ENCODE measurements at regions not wholly inside any gene's neighbourhood (a gene's known extent, or its start where the extent isn't known, plus 50 kb on each side); places are given as distances from the start of the nearest gene placed in this dataset.

GRCh38 chr4:163419074-163419473 lies 54.5 kb downstream of the TKTL2 start:
- Histone ChIP-seq H4K8ac (ENCODE audit: low read depth, low read length) (no peak overlapping the region), H3K4me2 (ENCODE audit: low read length) (no peak overlapping the region), H3K18ac (ENCODE audit: low read length) (no peak overlapping the region), H3K4me1 (ENCODE audit: control insufficient read depth, low read depth, low read length) (no peaks in the 10 kb centered on the region), H3K4me3 (ENCODE audit: low read length) (no peak overlapping the region), H3K27ac (ENCODE audit: low read depth, low read length) (no peak overlapping the region), H2BK120ac (ENCODE audit: low read depth, low read length) (no peak overlapping the region), H3K56ac (ENCODE audit: low read length) (no peak overlapping the region), H4K5ac (ENCODE audit: low read length) (no peak overlapping the region), H3K4ac (ENCODE audit: low read depth, low read length) (no peak overlapping the region), H3K79me1 (ENCODE audit: low read length) (no peaks in the 10 kb centered on the region), H3K27me3 (ENCODE audit: insufficient read depth, low read length, poor library complexity) (no peaks in the 10 kb centered on the region), H3K23ac (ENCODE audit: low read length) (no peak overlapping the region), H3K79me2 (ENCODE audit: control insufficient read depth, insufficient read depth, low read length) (no peaks in the 10 kb centered on the region), H2BK15ac (replicated peaks; ENCODE audit: low read depth) (no peak overlapping the region), H3K9ac (ENCODE audit: low read length) (no peak overlapping the region), H2AK5ac (ENCODE audit: low read length) (no peak overlapping the region), H3K36me3 (ENCODE audit: control insufficient read depth, insufficient read depth, low read length) (no peaks in the 10 kb centered on the region), H2BK5ac (ENCODE audit: low read length) (no peak overlapping the region)
- DNase-seq = no peak

GRCh38 chr4:163415668-163416067 lies 57.9 kb downstream of the TKTL2 start:
- Histone ChIP-seq H2BK120ac (ENCODE audit: low read depth, low read length) (no peak overlapping the region), H3K18ac (ENCODE audit: low read length) (no peak overlapping the region), H2AK5ac (ENCODE audit: low read length) (no peak overlapping the region), H4K8ac (ENCODE audit: low read depth, low read length) (no peak overlapping the region), H3K79me1 (ENCODE audit: low read length) (no peaks in the 10 kb centered on the region), H3K23ac (ENCODE audit: low read length) (no peak overlapping the region), H3K4me1 (ENCODE audit: control insufficient read depth, low read depth, low read length) (no peaks in the 10 kb centered on the region), H4K5ac (ENCODE audit: low read length) (no peak overlapping the region), H3K79me2 (ENCODE audit: control insufficient read depth, insufficient read depth, low read length) (no peaks in the 10 kb centered on the region), H3K4ac (ENCODE audit: low read depth, low read length) (no peak overlapping the region), H3K36me3 (ENCODE audit: control insufficient read depth, insufficient read depth, low read length) (no peaks in the 10 kb centered on the region), H3K27ac (ENCODE audit: low read depth, low read length) (no peak overlapping the region), H3K9ac (ENCODE audit: low read length) (no peak overlapping the region), H3K4me3 (ENCODE audit: low read length) (no peak overlapping the region), H3K56ac (ENCODE audit: low read length) (no peak overlapping the region), H2BK5ac (ENCODE audit: low read length) (no peak overlapping the region), H3K27me3 (ENCODE audit: insufficient read depth, low read length, poor library complexity) (no peaks in the 10 kb centered on the region), H2BK15ac (replicated peaks; ENCODE audit: low read depth) (no peak overlapping the region), H3K4me2 (ENCODE audit: low read length) (no peak overlapping the region)
- no CpG with 5 or more reads among the region's 3 CpGs for WGBS (ENCODE audit: extremely low coverage, insufficient coverage, low lambda C conversion rate)
- peak; percentile 7 for DNase-seq

GRCh38 chr4:163414275-163414674 lies 59.3 kb downstream of the TKTL2 start:
- Histone ChIP-seq H3K79me1 (ENCODE audit: low read length) (no peaks in the 10 kb centered on the region), H3K36me3 (ENCODE audit: control insufficient read depth, insufficient read depth, low read length) (no peaks in the 10 kb centered on the region), H4K5ac (ENCODE audit: low read length) (no peak overlapping the region), H3K18ac (ENCODE audit: low read length) (no peak overlapping the region), H3K4me3 (ENCODE audit: low read length) (no peak overlapping the region), H3K4me2 (ENCODE audit: low read length) (no peak overlapping the region), H3K9ac (ENCODE audit: low read length) (no peak overlapping the region), H2BK120ac (ENCODE audit: low read depth, low read length) (no peak overlapping the region), H2AK5ac (ENCODE audit: low read length) (no peak overlapping the region), H3K23ac (ENCODE audit: low read length) (no peak overlapping the region), H3K27ac (ENCODE audit: low read depth, low read length) (no peak overlapping the region), H4K8ac (ENCODE audit: low read depth, low read length) (no peak overlapping the region), H3K56ac (ENCODE audit: low read length) (no peak overlapping the region), H3K79me2 (ENCODE audit: control insufficient read depth, insufficient read depth, low read length) (no peaks in the 10 kb centered on the region), H3K4ac (ENCODE audit: low read depth, low read length) (no peak overlapping the region), H2BK5ac (ENCODE audit: low read length) (no peak overlapping the region), H3K4me1 (ENCODE audit: control insufficient read depth, low read depth, low read length) (no peaks in the 10 kb centered on the region), H2BK15ac (replicated peaks; ENCODE audit: low read depth) (no peak overlapping the region), H3K27me3 (ENCODE audit: insufficient read depth, low read length, poor library complexity) (no peaks in the 10 kb centered on the region)
- peak; percentile 18 for DNase-seq
- WGBS (ENCODE audit: extremely low coverage, insufficient coverage, low lambda C conversion rate) = no CpG with 5 or more reads among the region's 3 CpGs

GRCh38 chr4:163404580-163404979 lies 60.9 kb downstream of the NPY5R start:
- Histone ChIP-seq H2AK5ac (ENCODE audit: low read length) (no peak overlapping the region), H3K4me3 (ENCODE audit: low read length) (no peak overlapping the region)
- no CpG with 5 or more reads among the region's 5 CpGs for WGBS (ENCODE audit: extremely low coverage, insufficient coverage, low lambda C conversion rate)

GRCh38 chr4:163404080-163404479 lies 60.4 kb downstream of the NPY5R start:
- Histone ChIP-seq H3K79me1 (ENCODE audit: low read length) (no peaks in the 10 kb centered on the region), H3K4ac (ENCODE audit: low read depth, low read length) (no peak overlapping the region), H3K36me3 (ENCODE audit: control insufficient read depth, insufficient read depth, low read length) (no peaks in the 10 kb centered on the region), H3K4me3 (ENCODE audit: low read length) (no peak overlapping the region), H3K23ac (ENCODE audit: low read length) (no peak overlapping the region), H3K4me2 (ENCODE audit: low read length) (no peak overlapping the region), H3K9ac (ENCODE audit: low read length) (no peak overlapping the region), H3K27ac (ENCODE audit: low read depth, low read length) (no peak overlapping the region), H3K4me1 (ENCODE audit: control insufficient read depth, low read depth, low read length) (peaks cover 6% of the 10 kb centered on the region), H3K27me3 (ENCODE audit: insufficient read depth, low read length, poor library complexity) (no peaks in the 10 kb centered on the region), H3K56ac (ENCODE audit: low read length) (no peak overlapping the region), H2AK5ac (ENCODE audit: low read length) (no peak overlapping the region), H2BK5ac (ENCODE audit: low read length) (no peak overlapping the region), H2BK120ac (ENCODE audit: low read depth, low read length) (no peak overlapping the region), H3K18ac (ENCODE audit: low read length) (no peak overlapping the region), H3K79me2 (ENCODE audit: control insufficient read depth, insufficient read depth, low read length) (no peaks in the 10 kb centered on the region), H4K5ac (ENCODE audit: low read length) (no peak overlapping the region), H2BK15ac (replicated peaks; ENCODE audit: low read depth) (no peak overlapping the region), H4K8ac (ENCODE audit: low read depth, low read length) (no peak overlapping the region)
- WGBS (ENCODE audit: extremely low coverage, insufficient coverage, low lambda C conversion rate) = no CpG with 5 or more reads among the region's 1 CpG
- peak; percentile 32 for DNase-seq

More at GRCh38 chr4:163404580-163404979, 60.9 kb downstream of the NPY5R start:
- H3K79me2 ChIP-seq (ENCODE audit: control insufficient read depth, insufficient read depth, low read length) = no peaks in the 10 kb centered on the region
- H3K4me1 ChIP-seq (ENCODE audit: control insufficient read depth, low read depth, low read length) = peaks cover 6% of the 10 kb centered on the region
- H4K5ac ChIP-seq (ENCODE audit: low read length) = no peak overlapping the region
- H3K56ac ChIP-seq (ENCODE audit: low read length) = peak overlapping the region; percentile 63
- no peak overlapping the region for H4K8ac ChIP-seq (ENCODE audit: low read depth, low read length)
- no peak overlapping the region for H3K23ac ChIP-seq (ENCODE audit: low read length)
- no peak overlapping the region for H2BK15ac ChIP-seq (replicated peaks; ENCODE audit: low read depth)
- peak overlapping the region; percentile 49 for H3K27ac ChIP-seq (ENCODE audit: low read depth, low read length)
- H3K27me3 ChIP-seq (ENCODE audit: insufficient read depth, low read length, poor library complexity) = no peaks in the 10 kb centered on the region
- no peaks in the 10 kb centered on the region for H3K36me3 ChIP-seq (ENCODE audit: control insufficient read depth, insufficient read depth, low read length)
- DNase-seq = peak; percentile 6
- H3K4me2 ChIP-seq (ENCODE audit: low read length) = no peak overlapping the region
- no peaks in the 10 kb centered on the region for H3K79me1 ChIP-seq (ENCODE audit: low read length)
- no peak overlapping the region for H2BK120ac ChIP-seq (ENCODE audit: low read depth, low read length)
- peak overlapping the region; percentile 7 for H3K9ac ChIP-seq (ENCODE audit: low read length)
- H3K4ac ChIP-seq (ENCODE audit: low read depth, low read length) = peak overlapping the region; percentile 4
- peak overlapping the region; percentile 39 for H2BK5ac ChIP-seq (ENCODE audit: low read length)
- H3K18ac ChIP-seq (ENCODE audit: low read length) = peak overlapping the region; percentile 68
